GM23248 (cell line): ENCODE measurements at regions not wholly inside any gene's neighbourhood (a gene's known extent, or its start where the extent isn't known, plus 50 kb on each side); places are given as distances from the start of the nearest gene placed in this dataset.

Experiments
- DNase-seq: peaks from one replicate; pipeline ENCODE4 v3.0.0-alpha.2; 2015
- H2AFZ ChIP-seq: fragments of 200-600 bp; sonication (generic); 2 replicates; pipeline ENCODE4 v1.6.1; 2016; ENCODE audit warnings: antibody characterized with exemption
- H3F3A ChIP-seq: fragments of 200-600 bp; sonication (generic); 2 replicates; pipeline ENCODE4 v1.6.1; 2016; ENCODE audit warnings: mild to moderate bottlenecking, antibody characterized with exemption, mixed run types; ENCODE audit not compliant: insufficient read depth
- H3K27ac ChIP-seq: fragments of 200-600 bp; sonication (generic); 2 replicates; pipeline ENCODE4 v1.5.1; 2016; ENCODE audit warnings: mild to moderate bottlenecking
- H3K27me3 ChIP-seq: fragments of 200-600 bp; sonication (generic); replicated peaks from 2 replicates; pipeline ENCODE4 v1.6.1; 2016; ENCODE audit warnings: mild to moderate bottlenecking; ENCODE audit not compliant: insufficient read depth
- H3K36me3 ChIP-seq: fragments of 200-600 bp; sonication (generic); 2 replicates; pipeline ENCODE4 v1.6.1; 2016; ENCODE audit warnings: low read depth, mild to moderate bottlenecking
- H3K4me1 ChIP-seq: fragments of 200-600 bp; sonication (generic); 2 replicates; pipeline ENCODE4 v1.6.1; 2016; ENCODE audit warnings: mild to moderate bottlenecking; ENCODE audit not compliant: insufficient read depth
- H3K4me2 ChIP-seq: fragments of 200-600 bp; sonication (generic); one replicate; pipeline ENCODE4 v1.6.1; 2016; ENCODE audit warnings: mild to moderate bottlenecking; ENCODE audit not compliant: unreplicated experiment
- H3K4me3 ChIP-seq: fragments of 200-600 bp; sonication (generic); 2 replicates; pipeline ENCODE4 v1.5.1; 2016; ENCODE audit warnings: mild to moderate bottlenecking
- H3K79me2 ChIP-seq: fragments of 200-600 bp; sonication (generic); 2 replicates; pipeline ENCODE4 v1.6.1; 2016; ENCODE audit warnings: mild to moderate bottlenecking; ENCODE audit not compliant: insufficient read depth
- H3K9ac ChIP-seq: fragments of 200-600 bp; sonication (generic); 2 replicates; pipeline ENCODE4 v1.6.1; 2016; ENCODE audit warnings: mild to moderate bottlenecking
- H3K9me2 ChIP-seq: fragments of 200-600 bp; sonication (generic); 2 replicates; pipeline ENCODE4 v1.6.1; 2016; ENCODE audit warnings: mixed run types, mild to moderate bottlenecking, moderate library complexity; ENCODE audit not compliant: insufficient read depth
- H3K9me3 ChIP-seq: fragments of 200-600 bp; sonication (generic); one replicate; pipeline ENCODE4 v1.6.1; 2017; ENCODE audit warnings: low read depth
- H4K20me1 ChIP-seq: fragments of 200-600 bp; sonication (generic); 2 replicates; pipeline ENCODE4 v1.6.0; 2016; ENCODE audit not compliant: insufficient read depth
- EZH2 ChIP-seq: fragments of 200-600 bp; sonication (generic); IDR thresholded peaks from 2 replicates; pipeline ENCODE4 v1.6.1; 2018; ENCODE audit warnings: antibody characterized with exemption, mild to moderate bottlenecking; ENCODE audit not compliant: insufficient read depth, poor library complexity, severe bottlenecking
- EZH2phosphoT487 ChIP-seq: fragments of 200-600 bp; sonication (generic); IDR thresholded peaks from 2 replicates; pipeline ENCODE4 v1.6.1; 2018; ENCODE audit warnings: antibody characterized with exemption, moderate library complexity, mild to moderate bottlenecking, low read depth; ENCODE audit not compliant: insufficient read depth
- WGBS, 2 experiments: methylation state at CpG; one replicate each; pipeline ENCODE4 v1.1.6; 2015 to 2017; ENCODE audit warnings: low lambda C conversion rate in 2 of 2, low coverage in 1 of 2; ENCODE audit errors: missing lambda C conversion rate in 2 of 2; 5-methylcytosine and 5-hydroxymethylcytosine counted together
- in situ Hi-C: fragments of 300-500 bp; cut with MboI; formaldehyde crosslinking; loops from 2 replicates; pipeline ENCODE4 v1.15.0; 2020

DNA sequence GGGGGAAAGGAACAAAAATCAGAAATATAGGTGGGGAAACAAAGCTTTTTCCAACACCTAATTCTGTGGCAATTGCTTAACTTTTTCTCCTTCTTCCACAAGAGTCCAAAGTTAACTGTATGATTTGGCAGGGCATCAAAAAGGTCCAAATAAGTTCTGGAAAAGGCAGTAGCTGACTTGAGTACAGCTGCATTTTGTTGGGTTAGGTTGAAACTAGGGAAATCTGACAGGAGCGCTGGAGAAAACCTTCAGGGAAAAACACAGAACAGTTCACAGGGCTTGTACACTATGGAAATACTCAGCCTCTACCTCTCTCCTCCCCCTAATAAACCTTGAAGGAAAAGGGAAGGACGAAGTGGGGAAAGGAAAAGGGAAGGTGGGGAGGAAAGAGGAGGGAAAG, 438.6 kb downstream of the ZEB2 start:
- in situ Hi-C loops = no loop called here
- H2AFZ ChIP-seq = peak overlapping the region; percentile 13; the same call in 1 of the 2 replicates
- H3K9me3 ChIP-seq = no peaks in the 10 kb centered on the region
- no peak overlapping the region for H3K9ac ChIP-seq
- H3K27me3 ChIP-seq = no peaks in the 10 kb centered on the region
- no peak for DNase-seq
- no peak overlapping the region for H3K4me2 ChIP-seq
- H3K27ac ChIP-seq = no peak overlapping the region
- 97 to 100% methylated on average over 2 of the region's 2 CpGs for WGBS, 2 experiments
- no peaks in the 10 kb centered on the region for H3K79me2 ChIP-seq
- peaks cover 79% of the 10 kb centered on the region for H3K4me1 ChIP-seq
- TF ChIP-seq EZH2 = no peak
- no peak for TF ChIP-seq EZH2phosphoT487
- H4K20me1 ChIP-seq = no peaks in the 10 kb centered on the region
- H3K9me2 ChIP-seq = no peaks in the 10 kb centered on the region
- no peak overlapping the region for H3K4me3 ChIP-seq
- no peaks in the 10 kb centered on the region for H3K36me3 ChIP-seq
- H3F3A ChIP-seq = peaks cover 38% of the 10 kb centered on the region

DNA sequence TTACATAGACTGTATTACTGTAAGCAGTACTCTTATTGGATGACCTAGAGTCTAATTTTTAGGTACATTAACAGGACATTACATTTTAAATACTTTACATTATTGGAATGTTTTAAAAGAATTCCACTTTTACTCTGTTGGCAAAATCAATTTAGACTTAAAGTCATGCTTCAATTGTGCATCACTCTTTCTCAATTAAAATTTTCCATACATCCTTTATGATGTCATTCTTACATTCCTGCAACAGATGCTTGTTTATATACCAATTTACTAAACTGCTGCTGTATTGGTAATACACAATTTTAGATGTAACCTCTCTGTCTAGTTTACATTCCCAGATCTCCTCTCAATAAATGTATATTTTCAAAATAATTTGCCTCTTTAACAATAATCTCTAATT, 440.1 kb downstream of the ZEB2 start:
- TF ChIP-seq EZH2phosphoT487 (no peak), EZH2 (no peak)
- Histone ChIP-seq H4K20me1 (no peaks in the 10 kb centered on the region), H3F3A (peaks cover 26% of the 10 kb centered on the region), H3K4me2 (peak overlapping the region; percentile 43), H3K79me2 (no peaks in the 10 kb centered on the region), H3K4me3 (no peak overlapping the region), H3K27me3 (no peaks in the 10 kb centered on the region), H3K9me3 (no peaks in the 10 kb centered on the region), H3K9ac (no peak overlapping the region), H3K27ac (no peak overlapping the region), H3K9me2 (no peaks in the 10 kb centered on the region), H3K36me3 (no peaks in the 10 kb centered on the region), H3K4me1 (peaks cover 66% of the 10 kb centered on the region), H2AFZ (no peak overlapping the region)
- no peak for DNase-seq
- in situ Hi-C loops = no loop called here

DNA sequence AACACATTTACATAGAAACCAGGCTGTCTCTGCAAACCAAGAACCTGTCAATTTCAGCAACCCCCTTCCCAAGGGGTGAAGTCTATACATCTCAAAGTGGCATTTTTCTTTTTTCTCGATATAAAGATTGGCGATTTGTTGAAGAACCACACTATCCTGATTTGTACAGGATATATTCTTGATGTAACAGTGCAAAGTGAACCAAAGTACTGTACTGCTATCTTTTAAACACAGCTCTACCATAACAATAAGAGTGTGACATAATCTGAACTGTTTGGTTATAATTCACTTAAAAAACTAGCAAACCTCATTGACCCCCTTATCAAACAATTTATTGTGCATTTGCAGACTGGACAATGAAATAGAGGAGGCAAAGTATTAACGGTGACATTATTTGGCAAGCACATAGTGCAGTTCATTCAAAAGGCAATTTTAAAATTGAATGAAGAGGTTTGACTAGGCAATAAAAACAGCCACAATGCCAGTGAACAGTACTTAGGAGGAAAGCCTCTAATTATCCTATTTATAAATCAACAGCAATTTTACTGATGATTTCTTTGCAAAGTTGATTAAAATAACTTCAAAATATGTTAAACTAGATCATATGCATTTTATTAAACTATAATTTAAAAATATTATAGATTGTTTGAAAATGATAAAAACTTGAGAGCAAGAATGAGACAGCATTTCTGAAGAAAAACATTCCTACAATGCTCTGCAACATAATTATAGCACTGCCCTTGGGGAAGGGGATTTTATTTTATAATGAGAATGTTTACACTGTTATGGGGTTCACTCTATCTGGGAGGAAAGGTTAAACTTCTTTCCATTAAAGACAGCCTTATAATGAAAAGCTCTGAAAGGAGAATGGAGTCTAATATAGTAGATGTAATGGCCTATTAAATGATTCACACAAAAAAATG, 440.9 kb downstream of the ZEB2 start:
- peak overlapping the region; percentile 43 for H3K4me2 ChIP-seq
- no peaks in the 10 kb centered on the region for H3K9me3 ChIP-seq
- H3F3A ChIP-seq = peaks cover 20% of the 10 kb centered on the region
- TF ChIP-seq EZH2phosphoT487 = no peak
- no peak for TF ChIP-seq EZH2
- no peak for DNase-seq
- 60 to 62% methylated on average over 3 of the region's 3 CpGs for WGBS, 2 experiments
- no peak overlapping the region for H3K4me3 ChIP-seq
- no peak overlapping the region for H3K27ac ChIP-seq
- H3K27me3 ChIP-seq = no peaks in the 10 kb centered on the region
- H2AFZ ChIP-seq = no peak overlapping the region; the same call in 1 of the 2 replicates
- in situ Hi-C loops = no loop called here
- no peaks in the 10 kb centered on the region for H3K79me2 ChIP-seq
- H3K36me3 ChIP-seq = no peaks in the 10 kb centered on the region
- H3K4me1 ChIP-seq = peaks cover 60% of the 10 kb centered on the region
- H4K20me1 ChIP-seq = no peaks in the 10 kb centered on the region
- no peak overlapping the region for H3K9ac ChIP-seq
- no peaks in the 10 kb centered on the region for H3K9me2 ChIP-seq

- Histone ChIP-seq H2AFZ (peak overlapping the region; percentile 46), H3K36me3 (no peaks in the 10 kb centered on the region)
Measured at GRCh38 chr2:144078106-144078505, 441.8 kb downstream of the ZEB2 start.

More at GRCh38 chr2:144078106-144078505, 441.8 kb downstream of the ZEB2 start:
- Histone ChIP-seq H3K9me2 (no peaks in the 10 kb centered on the region), H4K20me1 (no peaks in the 10 kb centered on the region), H3K27ac (peak overlapping the region; percentile 9; the same call in 1 of the 2 replicates), H3K4me2 (peak overlapping the region; percentile 28), H3K79me2 (no peaks in the 10 kb centered on the region), H3K4me1 (peaks cover 50% of the 10 kb centered on the region), H3F3A (peaks cover 10% of the 10 kb centered on the region), H3K9me3 (no peaks in the 10 kb centered on the region), H3K4me3 (no peak overlapping the region), H3K9ac (0 out of 2 replicates have a peak overlapping the region, but pooled peaks have one; percentile 6), H3K27me3 (no peaks in the 10 kb centered on the region)
- in situ Hi-C loops = no loop called here
- TF ChIP-seq EZH2phosphoT487 (no peak), EZH2 (no peak)
- peak; percentile 38 for DNase-seq
